Mammary epithelial cell (primary cell): ENCODE measurements at regions not wholly inside any gene's neighbourhood (a gene's known extent, or its start where the extent isn't known, plus 50 kb on each side); places are given as distances from the start of the nearest gene placed in this dataset.

Source experiments
- EZH2 ChIP-seq: IDR thresholded peaks from 2 replicates; pipeline ENCODE4 v1.6.1; 2012; ENCODE audit warnings: low read length, inconsistent platforms, borderline replicate concordance
- TF ChIP-seq, protein P1 (sequence below), 2 donors: IDR thresholded peaks in 1 of 2; conservative IDR thresholded peaks in 1 of 2; 2 replicates each; pipeline ENCODE4 v1.5.1; 2011 to 2012; ENCODE audit warnings: inconsistent platforms in 2 of 2, low read length in 2 of 2, mild to moderate bottlenecking in 2 of 2, control low read depth in 1 of 2, low read depth in 1 of 2; ENCODE audit not compliant: insufficient read depth in 1 of 2; ENCODE audit errors: extremely low read depth in 1 of 2

DNA sequence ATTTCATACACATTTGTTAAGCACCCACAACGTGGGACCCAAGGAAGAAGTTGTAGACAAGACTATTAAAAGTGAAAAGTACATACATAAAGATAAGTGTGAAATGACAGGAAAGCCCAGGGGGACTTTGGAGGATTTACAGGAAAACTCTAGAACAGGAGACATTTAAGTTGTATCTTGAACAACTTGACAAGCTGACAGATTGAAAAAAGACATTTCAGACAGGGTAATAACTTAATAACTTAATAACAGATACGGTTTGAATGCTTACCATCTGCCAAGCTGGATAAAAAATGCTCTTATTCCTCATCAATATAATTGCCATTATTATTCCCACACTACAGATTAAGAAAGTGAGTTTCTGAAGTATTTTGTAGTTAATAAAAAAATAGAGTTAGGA is 229.7 kb upstream of the SYT10 start:
- TF ChIP-seq EZH2 = no peak
- TF ChIP-seq, protein P1, sequence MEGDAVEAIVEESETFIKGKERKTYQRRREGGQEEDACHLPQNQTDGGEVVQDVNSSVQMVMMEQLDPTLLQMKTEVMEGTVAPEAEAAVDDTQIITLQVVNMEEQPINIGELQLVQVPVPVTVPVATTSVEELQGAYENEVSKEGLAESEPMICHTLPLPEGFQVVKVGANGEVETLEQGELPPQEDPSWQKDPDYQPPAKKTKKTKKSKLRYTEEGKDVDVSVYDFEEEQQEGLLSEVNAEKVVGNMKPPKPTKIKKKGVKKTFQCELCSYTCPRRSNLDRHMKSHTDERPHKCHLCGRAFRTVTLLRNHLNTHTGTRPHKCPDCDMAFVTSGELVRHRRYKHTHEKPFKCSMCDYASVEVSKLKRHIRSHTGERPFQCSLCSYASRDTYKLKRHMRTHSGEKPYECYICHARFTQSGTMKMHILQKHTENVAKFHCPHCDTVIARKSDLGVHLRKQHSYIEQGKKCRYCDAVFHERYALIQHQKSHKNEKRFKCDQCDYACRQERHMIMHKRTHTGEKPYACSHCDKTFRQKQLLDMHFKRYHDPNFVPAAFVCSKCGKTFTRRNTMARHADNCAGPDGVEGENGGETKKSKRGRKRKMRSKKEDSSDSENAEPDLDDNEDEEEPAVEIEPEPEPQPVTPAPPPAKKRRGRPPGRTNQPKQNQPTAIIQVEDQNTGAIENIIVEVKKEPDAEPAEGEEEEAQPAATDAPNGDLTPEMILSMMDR (conservative IDR thresholded peaks at IDR 0.05 in 1 of 2, IDR thresholded peaks at IDR 0.05 in 1 of 2; ENCODE audit: extremely low read depth in 1 of 2, insufficient read depth in 1 of 2, low read depth in 1 of 2, low read length in 2 of 2) = no peak
